ENCODE measurements at regions not wholly inside any gene's neighbourhood (a gene's known extent, or its start where the extent isn't known, plus 50 kb on each side); places are given as distances from the start of the nearest gene placed in this dataset.
"Not testable (repeated sequence)": the region's sequence is repeated elsewhere in the genome, so short reads cannot be mapped to it uniquely, and the experiment has no call there.

GRCh38 chr2:87325042-87325910, 303.6 kb upstream of the PLGLB1 start:
- not testable (repeated sequence) for DNase-seq (ENCODE audit: low read depth)

DNA sequence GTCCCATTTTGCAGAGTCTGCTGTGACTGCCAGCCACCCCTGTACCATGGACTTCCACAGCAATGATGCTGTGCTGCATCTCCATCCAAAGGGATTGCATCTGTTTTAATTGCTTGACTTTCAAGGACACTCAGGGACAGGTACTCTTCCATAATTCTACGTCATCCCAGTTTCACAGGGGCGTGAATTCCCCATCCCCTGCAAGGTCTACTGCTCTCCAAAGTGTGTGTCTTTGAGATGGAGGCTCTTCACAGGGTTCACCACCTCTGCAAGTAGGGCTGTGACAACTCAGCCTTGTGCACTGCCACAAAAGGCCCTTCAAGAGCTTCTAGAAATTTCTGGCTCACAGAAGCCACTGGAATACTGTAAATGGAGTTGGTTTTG, 304.3 kb upstream of the PLGLB1 start:
- not testable (repeated sequence) for H3K4me3 ChIP-seq (ENCODE audit: low read depth, low read length); DNase-seq (ENCODE audit: low read depth)

More at GRCh38 chr2:87325042-87325910, 303.6 kb upstream of the PLGLB1 start:
- not testable (repeated sequence) for H3K4me3 ChIP-seq (ENCODE audit: low read depth, low read length)

DNA sequence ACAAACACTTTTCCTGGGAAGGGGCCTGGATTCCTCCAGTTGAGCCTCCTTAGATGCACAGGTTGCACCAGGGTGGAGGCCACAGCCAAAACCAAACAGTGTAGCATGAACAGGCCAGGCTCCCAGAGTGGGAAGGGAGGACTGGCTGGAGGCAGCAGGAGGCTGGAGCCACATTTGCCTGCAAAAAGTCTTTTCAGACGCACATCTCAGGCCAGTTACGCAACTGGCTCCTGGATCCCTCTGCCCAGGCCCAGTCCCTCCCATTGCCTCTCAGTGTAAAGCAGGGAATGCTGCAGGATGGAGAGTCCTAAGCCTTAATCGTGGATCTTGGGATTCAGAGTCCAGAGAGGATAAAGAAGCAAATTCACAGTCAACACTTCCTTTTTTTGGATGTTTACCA, 305.1 kb upstream of the PLGLB1 start:
- DNase-seq (ENCODE audit: low read depth): peak; percentile 44
- H3K4me3 ChIP-seq (ENCODE audit: low read depth, low read length): not testable (repeated sequence)

- DNase-seq (ENCODE audit: low read depth); H3K4me3 ChIP-seq (ENCODE audit: low read depth, low read length): not testable (repeated sequence)
Observed at GRCh38 chr2:87327648-87328371, 306.2 kb upstream of the PLGLB1 start.

- not testable (repeated sequence) for DNase-seq (ENCODE audit: low read depth); H3K4me3 ChIP-seq (ENCODE audit: low read depth, low read length)
Observed at GRCh38 chr2:87329529-87329928, 307.9 kb upstream of the PLGLB1 start.

- H3K4me3 ChIP-seq (ENCODE audit: low read depth, low read length); DNase-seq (ENCODE audit: low read depth): not testable (repeated sequence)
Observed at GRCh38 chr2:87330486-87330885, 308.8 kb upstream of the PLGLB1 start.

DNA sequence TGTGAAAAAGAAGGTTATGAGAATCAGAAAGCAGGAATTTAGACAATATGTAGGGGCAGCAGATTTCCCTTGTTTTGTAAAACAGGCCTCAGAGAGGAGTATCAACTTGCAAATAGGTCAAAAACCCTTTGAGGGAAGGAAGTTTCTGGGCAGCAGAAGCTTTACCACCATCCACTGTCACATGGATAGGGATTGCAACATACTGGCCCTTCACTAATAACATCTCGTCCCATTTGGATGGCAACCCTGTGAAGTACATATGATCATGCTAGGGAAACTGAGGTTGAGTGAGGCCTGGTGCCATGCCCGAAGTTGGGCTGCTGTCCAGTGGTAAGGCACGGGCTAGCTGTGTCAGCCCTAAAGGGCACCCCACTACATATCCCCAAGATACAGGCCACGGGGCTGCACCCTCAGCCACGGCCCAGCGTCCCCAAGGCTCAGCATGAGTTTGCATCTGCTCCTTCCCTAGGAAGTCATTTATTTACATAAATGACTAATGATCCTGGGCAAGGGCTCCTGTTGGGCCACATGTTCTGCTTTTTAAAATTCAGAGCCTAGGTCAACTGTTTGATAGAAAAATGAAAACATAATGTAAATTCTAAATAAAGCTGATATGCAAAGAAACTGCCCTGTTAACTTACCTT, 310.4 kb upstream of the PLGLB1 start:
- H3K4me3 ChIP-seq (ENCODE audit: low read depth, low read length); DNase-seq (ENCODE audit: low read depth): not testable (repeated sequence)

DNA sequence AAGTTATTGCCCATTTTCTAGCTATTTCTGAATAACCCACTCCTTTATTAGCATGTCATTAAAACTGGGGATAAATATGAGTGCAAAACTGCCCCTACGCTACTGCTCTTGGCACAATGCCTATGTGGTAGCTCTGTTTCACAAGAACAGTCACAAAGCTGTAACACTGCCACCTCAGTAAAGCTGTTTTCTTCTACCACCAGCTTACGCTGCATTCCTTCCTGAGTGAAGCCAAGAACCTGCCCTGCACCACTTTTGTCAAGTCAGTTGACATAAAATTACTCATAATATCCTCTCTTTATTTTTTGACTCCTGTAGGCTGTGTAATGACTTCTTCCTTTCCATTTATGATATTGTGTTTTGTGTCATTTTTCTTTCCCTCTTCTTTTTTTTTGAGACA, 313.2 kb upstream of the PLGLB1 start:
- not testable (repeated sequence) for DNase-seq (ENCODE audit: low read depth); H3K4me3 ChIP-seq (ENCODE audit: low read depth, low read length)

- H3K4me3 ChIP-seq (ENCODE audit: low read depth, low read length): not testable (repeated sequence)
- DNase-seq (ENCODE audit: low read depth): peak; percentile 72
Observed at GRCh38 chr2:87338998-87339397, 317.4 kb upstream of the PLGLB1 start.

- peak; percentile 82 for DNase-seq (ENCODE audit: low read depth)
- peak; percentile 38 for TF ChIP-seq CTCF (IDR thresholded peaks at IDR 0.05; ENCODE audit: insufficient read depth, low read length)
- not testable (repeated sequence) for H3K4me3 ChIP-seq (ENCODE audit: low read depth, low read length)
Observed at GRCh38 chr2:87341601-87342014, 320.0 kb upstream of the PLGLB1 start.

DNA sequence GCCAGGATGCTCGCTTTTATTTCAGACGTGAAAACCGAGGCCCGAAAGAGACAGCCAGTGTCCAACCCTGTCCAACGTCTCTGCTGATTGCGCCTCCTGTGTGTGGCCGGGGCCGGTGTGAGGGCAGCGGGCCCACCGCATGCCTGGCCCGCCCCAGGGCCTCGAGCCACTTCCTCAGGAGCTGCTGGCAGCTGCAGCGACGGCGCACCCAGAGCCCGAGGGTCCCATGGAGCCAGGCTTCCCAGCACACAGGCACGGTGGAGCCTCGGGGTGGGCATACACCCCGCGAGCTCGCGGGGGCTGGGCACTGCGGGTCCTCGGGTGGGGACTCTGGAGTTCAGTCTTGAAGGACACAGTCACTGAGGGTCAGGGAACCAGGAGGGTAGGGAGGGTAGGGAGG, 320.5 kb upstream of the PLGLB1 start:
- not testable (repeated sequence) for DNase-seq (ENCODE audit: low read depth); H3K4me3 ChIP-seq (ENCODE audit: low read depth, low read length)

GRCh38 chr2:87343347-87343746, 321.7 kb upstream of the PLGLB1 start:
- not testable (repeated sequence) for DNase-seq (ENCODE audit: low read depth); H3K4me3 ChIP-seq (ENCODE audit: low read depth, low read length)

DNA sequence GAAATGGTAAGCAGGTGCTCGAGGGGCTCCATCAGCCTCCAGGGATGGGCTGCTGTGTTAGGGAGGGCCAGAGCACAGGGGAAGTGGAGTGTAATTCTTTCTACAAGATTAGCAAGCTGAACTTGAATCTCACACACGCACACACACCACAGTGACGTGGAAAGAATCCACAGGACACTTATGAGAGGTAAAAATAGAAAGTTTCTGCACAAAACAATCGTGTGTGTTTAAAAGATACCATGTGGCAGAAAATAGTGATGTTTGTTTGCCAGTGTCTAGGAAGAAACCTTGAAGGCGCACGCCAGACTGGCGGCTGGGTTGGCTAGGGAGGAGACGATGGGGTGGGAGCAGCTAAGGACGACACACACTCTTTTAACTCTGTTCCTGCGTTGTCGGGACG, 323.6 kb upstream of the PLGLB1 start:
- DNase-seq (ENCODE audit: low read depth); H3K4me3 ChIP-seq (ENCODE audit: low read depth, low read length): not testable (repeated sequence)

DNA sequence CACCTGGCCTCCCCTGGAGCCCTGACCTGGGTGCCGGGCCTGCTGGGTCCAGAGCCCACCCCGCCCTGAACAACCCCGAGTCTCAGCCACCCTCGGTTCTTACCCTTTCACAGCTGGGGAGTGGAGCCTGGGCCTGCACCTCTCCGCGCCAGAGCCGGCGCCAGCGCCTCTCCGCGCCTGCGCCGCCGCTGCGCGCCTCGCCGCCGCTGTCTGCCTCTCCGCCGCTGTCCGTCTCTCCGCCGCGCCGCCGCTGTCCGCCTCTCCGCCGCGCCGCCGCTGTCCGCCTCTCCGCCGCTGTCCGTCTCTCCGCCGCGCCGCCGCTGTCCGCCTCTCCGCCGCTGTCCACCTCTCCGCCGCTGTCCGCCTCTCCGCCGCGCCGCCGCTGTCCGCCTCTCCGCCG, 326.9 kb upstream of the PLGLB1 start:
- not testable (repeated sequence) for DNase-seq (ENCODE audit: low read depth); H3K4me3 ChIP-seq (ENCODE audit: low read depth, low read length)

DNA sequence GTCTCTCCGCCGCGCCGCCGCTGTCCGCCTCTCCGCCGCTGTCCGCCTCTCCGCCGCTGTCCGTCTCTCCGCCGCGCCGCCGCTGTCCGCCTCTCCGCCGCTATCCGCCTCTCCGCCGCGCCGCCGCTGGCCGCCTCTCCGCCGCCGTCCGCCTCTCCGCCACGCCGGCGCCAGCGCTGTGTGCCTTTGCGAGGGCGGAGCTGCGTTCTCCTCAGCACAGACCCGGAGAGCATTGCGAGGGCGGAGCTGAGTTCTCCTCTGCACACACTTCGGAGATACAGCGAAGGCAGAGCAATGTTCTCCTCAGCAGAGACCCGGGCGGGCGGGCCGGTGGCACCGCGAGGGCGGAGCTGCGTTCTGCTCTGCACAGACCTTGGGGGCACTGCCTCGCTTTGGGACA, 327.4 kb upstream of the PLGLB1 start:
- not testable (repeated sequence) for DNase-seq (ENCODE audit: low read depth); H3K4me3 ChIP-seq (ENCODE audit: low read depth, low read length)

DNA sequence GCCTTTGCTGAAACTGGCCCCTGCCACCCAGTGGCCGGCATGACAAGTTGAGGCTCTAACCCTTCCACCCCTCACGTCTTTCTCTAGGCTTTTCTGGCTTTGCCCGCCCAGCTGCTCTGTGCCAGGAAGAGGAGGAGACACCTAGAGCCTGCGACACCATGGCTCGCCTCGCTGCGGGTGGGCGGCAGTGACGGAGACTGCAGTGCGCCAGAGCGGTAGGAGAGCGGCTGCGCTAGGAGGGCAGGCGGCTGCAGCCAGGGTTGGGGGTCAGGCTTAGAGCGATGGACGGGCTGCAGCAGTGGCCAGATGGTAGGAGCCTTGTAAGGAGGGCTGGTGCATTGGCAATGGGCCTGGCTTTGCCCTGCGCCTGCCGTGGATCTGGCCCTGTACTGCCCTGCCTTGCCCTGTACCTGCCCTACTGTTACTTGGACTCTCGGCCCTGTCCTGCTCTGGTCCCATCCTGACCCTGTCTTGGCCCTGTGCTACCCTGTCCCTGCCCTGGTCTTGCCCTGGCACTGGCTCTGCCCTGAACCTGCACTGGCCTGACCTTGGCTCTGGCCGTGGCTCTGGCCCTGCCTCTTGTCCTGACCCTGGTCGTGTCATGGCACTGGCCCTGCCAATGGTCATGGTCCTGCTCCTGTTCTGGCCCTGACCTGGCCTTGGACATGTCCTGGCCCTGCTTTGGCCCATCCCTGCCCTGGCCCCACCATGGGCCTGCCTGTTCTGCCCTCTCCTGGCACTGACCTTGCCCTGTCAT, 330.7 kb upstream of the PLGLB1 start:
- not testable (repeated sequence) for DNase-seq (ENCODE audit: low read depth)

GRCh38 chr2:87353408-87353807, 331.8 kb upstream of the PLGLB1 start:
- not testable (repeated sequence) for DNase-seq (ENCODE audit: low read depth)

More for the DNA sequence above, 330.7 kb upstream of the PLGLB1 start:
- not testable (repeated sequence) for H3K4me3 ChIP-seq (ENCODE audit: low read depth, low read length)

More at GRCh38 chr2:87353408-87353807, 331.8 kb upstream of the PLGLB1 start:
- H3K4me3 ChIP-seq (ENCODE audit: low read depth, low read length): not testable (repeated sequence)

All from fibroblast of the aortic adventitia (primary cell).